HL-60 (cell line): ENCODE measurements at regions not wholly inside any gene's neighbourhood (a gene's known extent, or its start where the extent isn't known, plus 50 kb on each side); places are given as distances from the start of the nearest gene placed in this dataset.

ENCODE experiments used
- CTCF ChIP-seq: IDR thresholded peaks from one replicate; pipeline ENCODE4 v1.5.1; 2011; ENCODE audit warnings: low read length, control low read depth, inconsistent platforms; ENCODE audit not compliant: insufficient read depth
- GABPA ChIP-seq: IDR thresholded peaks from 2 replicates; pipeline ENCODE4 v1.6.1; 2012; ENCODE audit warnings: low read depth
- REST ChIP-seq: IDR thresholded peaks from 2 replicates; pipeline ENCODE4 v1.6.1; 2012; ENCODE audit warnings: low read depth; ENCODE audit not compliant: insufficient replicate concordance

- TF ChIP-seq CTCF: no peak
- TF ChIP-seq REST: no peak
- no peak for TF ChIP-seq GABPA
Observed at GRCh38 chr17:6240601-6241000, 170.4 kb downstream of the WSCD1 start.
